Uterus (tissue), 2 donors: ENCODE measurements at regions not wholly inside any gene's neighbourhood (a gene's known extent, or its start where the extent isn't known, plus 50 kb on each side); places are given as distances from the start of the nearest gene placed in this dataset.

Experiments
- POLR2A ChIP-seq, 2 donors: fragments of 450-650 bp; IDR thresholded peaks; one replicate each; pipeline ENCODE4 v1.6.1; 2016; ENCODE audit warnings: antibody characterized with exemption in 2 of 2, mild to moderate bottlenecking in 1 of 2, moderate library complexity in 1 of 2
- TF ChIP-seq, protein P1 (sequence below), 4 experiments: fragments of 200-600 bp in 2 of 4; fragments of 450-650 bp in 2 of 4; sonication (generic) in 2 of 4; IDR thresholded peaks; one replicate each; pipeline ENCODE4 v1.5.1; 2016 to 2019; ENCODE audit warnings: antibody characterized with exemption in 4 of 4, mild to moderate bottlenecking in 2 of 4, moderate library complexity in 1 of 4

DNA sequence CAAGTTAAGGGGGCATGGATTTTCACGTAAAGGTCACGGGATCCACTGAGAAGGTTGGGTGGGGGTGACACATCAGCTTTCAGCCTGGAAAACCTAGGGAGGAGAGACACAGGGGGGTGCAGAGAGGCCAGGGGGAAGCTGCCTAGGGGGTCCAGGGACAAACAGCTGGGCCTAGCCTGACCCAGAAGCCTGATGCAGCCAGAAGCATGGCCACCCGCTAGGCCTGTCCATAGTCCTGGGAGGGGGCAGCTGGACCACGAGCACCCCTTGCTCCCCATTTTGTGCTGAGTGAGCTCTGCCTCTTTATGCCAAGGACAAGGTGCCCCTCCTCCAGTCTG, 322.7 kb upstream of the RTL1 start:
- TF ChIP-seq, protein P1, sequence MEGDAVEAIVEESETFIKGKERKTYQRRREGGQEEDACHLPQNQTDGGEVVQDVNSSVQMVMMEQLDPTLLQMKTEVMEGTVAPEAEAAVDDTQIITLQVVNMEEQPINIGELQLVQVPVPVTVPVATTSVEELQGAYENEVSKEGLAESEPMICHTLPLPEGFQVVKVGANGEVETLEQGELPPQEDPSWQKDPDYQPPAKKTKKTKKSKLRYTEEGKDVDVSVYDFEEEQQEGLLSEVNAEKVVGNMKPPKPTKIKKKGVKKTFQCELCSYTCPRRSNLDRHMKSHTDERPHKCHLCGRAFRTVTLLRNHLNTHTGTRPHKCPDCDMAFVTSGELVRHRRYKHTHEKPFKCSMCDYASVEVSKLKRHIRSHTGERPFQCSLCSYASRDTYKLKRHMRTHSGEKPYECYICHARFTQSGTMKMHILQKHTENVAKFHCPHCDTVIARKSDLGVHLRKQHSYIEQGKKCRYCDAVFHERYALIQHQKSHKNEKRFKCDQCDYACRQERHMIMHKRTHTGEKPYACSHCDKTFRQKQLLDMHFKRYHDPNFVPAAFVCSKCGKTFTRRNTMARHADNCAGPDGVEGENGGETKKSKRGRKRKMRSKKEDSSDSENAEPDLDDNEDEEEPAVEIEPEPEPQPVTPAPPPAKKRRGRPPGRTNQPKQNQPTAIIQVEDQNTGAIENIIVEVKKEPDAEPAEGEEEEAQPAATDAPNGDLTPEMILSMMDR (IDR thresholded peaks at IDR 0.05) = no peak
- TF ChIP-seq POLR2A (IDR thresholded peaks at IDR 0.05) = no peak
